Esophagus muscularis mucosa (tissue), 4 donors: ENCODE measurements at regions not wholly inside any gene's neighbourhood (a gene's known extent, or its start where the extent isn't known, plus 50 kb on each side); places are given as distances from the start of the nearest gene placed in this dataset.

ENCODE experiments used
- CTCF ChIP-seq, 3 experiments: fragments of 200-600 bp in 2 of 3; fragments of 450-650 bp in 1 of 3; sonication (generic) in 2 of 3; IDR thresholded peaks; one replicate each; pipeline ENCODE4 v1.5.1; 2017 to 2019; ENCODE audit warnings: antibody characterized with exemption in 3 of 3, mild to moderate bottlenecking in 2 of 3, moderate library complexity in 1 of 3
- EP300 ChIP-seq: sonication (generic); formaldehyde crosslinking; IDR thresholded peaks from one replicate; pipeline ENCODE4 v1.6.1; 2017; ENCODE audit warnings: antibody characterized with exemption
- POLR2A ChIP-seq: fragments of 450-650 bp; IDR thresholded peaks from one replicate; pipeline ENCODE4 v1.6.1; 2017; ENCODE audit warnings: antibody characterized with exemption, moderate library complexity, mild to moderate bottlenecking, low read depth
- POLR2AphosphoS5 ChIP-seq, 2 donors: sonication (generic); formaldehyde crosslinking; IDR thresholded peaks; one replicate each; pipeline ENCODE4 v1.6.1; 2017; ENCODE audit warnings: antibody characterized with exemption in 2 of 2

GRCh38 chr5:74196233-74196632 is 444.3 kb downstream of the ENC1 start:
- TF ChIP-seq CTCF (IDR thresholded peaks at IDR 0.05) (no peak), POLR2A (no peak), EP300 (no peak), POLR2AphosphoS5 (IDR thresholded peaks at IDR 0.05) (no peak)
